ENCODE measurements at regions not wholly inside any gene's neighbourhood (a gene's known extent, or its start where the extent isn't known, plus 50 kb on each side); places are given as distances from the start of the nearest gene placed in this dataset.

DNA sequence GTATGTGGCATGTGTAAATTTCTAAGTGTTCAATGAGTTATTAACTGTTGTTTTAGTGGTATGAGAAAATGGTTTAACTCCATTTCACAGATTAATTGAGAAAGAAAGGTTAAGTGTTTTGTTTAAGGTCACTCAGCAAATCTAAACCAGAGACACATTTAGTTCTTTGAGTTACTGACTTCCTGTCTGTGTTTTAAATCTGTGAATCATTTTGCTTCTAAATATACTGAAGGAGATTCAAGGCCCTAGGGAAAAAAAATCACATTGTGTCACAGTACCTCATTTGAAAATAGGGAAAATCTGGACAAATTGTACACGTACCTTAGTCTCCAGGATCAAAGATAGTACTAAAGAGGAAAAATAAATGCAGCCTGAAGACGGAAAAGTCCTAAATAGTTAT, 368.2 kb downstream of the TMEM161B start:
- in situ Hi-C loops (cut with HindIII; ENCODE audit: low sequenced_read_pairs): no loop called here
- DNase-seq (ENCODE audit: low read depth): no peak
- H3K4me3 ChIP-seq (ENCODE audit: low read depth, low read length): no peak overlapping the region
- TF ChIP-seq CTCF (IDR thresholded peaks at IDR 0.05; ENCODE audit: low read depth, low read length, missing control alignments): no peak

GRCh38 chr5:87899721-87900131, 368.9 kb downstream of the TMEM161B start:
- DNase-seq (ENCODE audit: low read depth): peak; percentile 13
- H3K4me3 ChIP-seq (ENCODE audit: low read depth, low read length): no peak overlapping the region
- no peak for TF ChIP-seq CTCF (IDR thresholded peaks at IDR 0.05; ENCODE audit: low read depth, low read length, missing control alignments)
- in situ Hi-C loops (cut with HindIII; ENCODE audit: low sequenced_read_pairs): no loop called here

DNA sequence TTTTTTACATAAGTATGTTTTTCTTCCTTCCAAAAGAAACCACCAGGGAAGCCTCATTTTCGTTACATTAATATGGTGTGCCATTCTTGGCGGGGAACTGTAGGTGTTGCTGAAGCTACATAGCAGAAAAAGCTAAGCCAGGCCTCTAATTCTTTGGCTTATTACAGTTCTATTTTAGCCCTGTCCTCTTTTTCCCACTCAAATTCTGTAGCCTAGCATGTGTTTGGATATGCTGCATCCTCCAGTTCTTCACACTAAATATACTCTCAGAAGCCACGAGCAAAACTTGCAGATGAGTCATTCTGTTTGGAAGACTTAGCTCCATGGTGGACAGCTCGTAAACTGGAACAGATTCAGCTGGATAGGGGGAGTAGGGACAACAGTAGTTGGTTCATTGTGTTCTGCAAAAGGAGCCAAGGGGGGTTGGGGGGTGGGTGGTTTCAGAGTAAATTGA, 369.4 kb downstream of the TMEM161B start:
- peak; percentile 89 for DNase-seq (ENCODE audit: low read depth)
- TF ChIP-seq CTCF (IDR thresholded peaks at IDR 0.05; ENCODE audit: low read depth, low read length, missing control alignments): peak; percentile 56
- in situ Hi-C loops (cut with HindIII; ENCODE audit: low sequenced_read_pairs): no loop called here
- no peak overlapping the region for H3K4me3 ChIP-seq (ENCODE audit: low read depth, low read length)

DNA sequence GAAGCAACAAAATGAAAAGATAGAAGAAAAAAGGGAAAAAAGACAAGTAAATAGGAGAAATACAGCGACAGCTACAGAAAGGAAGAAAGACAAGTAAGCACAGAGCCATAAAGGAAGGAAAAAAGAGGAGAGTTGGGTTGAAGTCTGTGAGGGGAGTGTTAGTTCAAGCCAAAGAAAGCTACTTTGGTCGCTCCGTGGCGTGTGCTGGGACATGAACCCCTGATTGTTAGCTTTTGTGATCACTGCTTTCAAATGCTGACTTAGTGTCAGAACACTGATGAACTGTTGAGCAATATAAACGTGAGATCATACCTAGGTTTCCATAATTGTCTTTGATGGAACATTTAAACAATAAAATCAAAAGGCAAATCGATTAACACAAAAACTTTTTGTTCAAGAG, 370.1 kb downstream of the TMEM161B start:
- in situ Hi-C loops (cut with HindIII; ENCODE audit: low sequenced_read_pairs): no loop called here
- no peak overlapping the region for H3K4me3 ChIP-seq (ENCODE audit: low read depth, low read length)
- no peak for DNase-seq (ENCODE audit: low read depth)
- TF ChIP-seq CTCF (IDR thresholded peaks at IDR 0.05; ENCODE audit: low read depth, low read length, missing control alignments): no peak

DNA sequence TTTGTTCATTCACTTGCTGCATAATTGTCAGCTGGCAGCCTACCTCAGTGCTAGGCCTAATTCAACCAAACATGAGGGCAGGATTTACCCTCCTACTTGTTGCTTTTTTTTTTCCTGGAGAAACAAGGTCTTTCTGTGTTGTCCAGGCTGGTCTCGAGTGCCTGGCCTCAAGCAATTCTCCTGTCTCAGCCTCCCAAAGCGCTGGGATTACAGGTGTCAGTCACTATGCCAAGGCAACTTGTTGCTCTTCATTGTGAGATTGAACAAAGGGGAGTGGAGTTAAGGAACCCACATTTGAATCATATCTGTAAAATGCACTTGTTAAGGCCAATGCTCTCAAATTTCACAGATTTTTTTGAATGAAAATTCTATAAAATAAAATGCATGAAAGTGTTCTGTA, 380.5 kb downstream of the TMEM161B start:
- no peak for DNase-seq (ENCODE audit: low read depth)
- H3K4me3 ChIP-seq (ENCODE audit: low read depth, low read length): no peak overlapping the region
- in situ Hi-C loops (cut with HindIII; ENCODE audit: low sequenced_read_pairs): no loop called here
- no peak for TF ChIP-seq CTCF (IDR thresholded peaks at IDR 0.05; ENCODE audit: low read depth, low read length, missing control alignments)

GRCh38 chr5:87887247-87887646, 381.4 kb downstream of the TMEM161B start:
- H3K4me3 ChIP-seq (ENCODE audit: low read depth, low read length): no peak overlapping the region
- no peak for TF ChIP-seq CTCF (IDR thresholded peaks at IDR 0.05; ENCODE audit: low read depth, low read length, missing control alignments)
- in situ Hi-C loops (cut with HindIII; ENCODE audit: low sequenced_read_pairs): no loop called here
- DNase-seq (ENCODE audit: low read depth): no peak

DNA sequence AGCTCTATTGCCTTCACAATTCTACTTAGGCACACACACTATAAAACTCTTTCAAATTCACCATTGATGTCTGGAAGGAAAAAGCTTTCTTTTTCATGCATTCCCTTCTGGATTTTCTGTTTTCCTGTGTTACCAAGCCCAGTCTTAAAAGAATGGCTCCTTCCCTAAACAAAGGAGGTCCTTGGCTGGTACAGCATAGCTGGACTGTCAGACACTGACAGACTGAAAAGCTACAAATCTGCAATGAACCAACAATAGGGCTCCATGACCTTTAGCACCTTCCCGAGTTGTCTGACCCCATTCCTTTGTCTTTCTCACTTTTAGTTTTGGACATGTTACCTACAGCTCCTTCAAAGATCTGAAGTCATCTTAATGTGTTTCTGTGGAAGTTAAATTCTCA, 382.5 kb downstream of the TMEM161B start:
- no peak for TF ChIP-seq CTCF (IDR thresholded peaks at IDR 0.05; ENCODE audit: low read depth, low read length, missing control alignments)
- H3K4me3 ChIP-seq (ENCODE audit: low read depth, low read length): no peak overlapping the region
- no peak for DNase-seq (ENCODE audit: low read depth)
- in situ Hi-C loops (cut with HindIII; ENCODE audit: low sequenced_read_pairs): no loop called here

All from astrocyte of the cerebellum (primary cell).